ENCODE measurements at regions not wholly inside any gene's neighbourhood (a gene's known extent, or its start where the extent isn't known, plus 50 kb on each side); places are given as distances from the start of the nearest gene placed in this dataset.
A peak's percentile ranks its signal among the peaks of the same experiment; 100 is the strongest.
"Not testable (repeated sequence)": the region's sequence is repeated elsewhere in the genome, so short reads cannot be mapped to it uniquely, and the experiment has no call there.

- H3K9me3 Mint-ChIP-seq; H3K36me3 Mint-ChIP-seq; H3K4me3 Mint-ChIP-seq; H3K4me3 ChIP-seq (ENCODE audit: low read length); POLR2A ChIA-PET; H3K9me3 ChIP-seq (ENCODE audit: low read length); H3K27me3 Mint-ChIP-seq; H3K36me3 ChIP-seq (ENCODE audit: insufficient read depth, low read length); H3K27ac ChIP-seq (ENCODE audit: low read depth, low read length); DNase-seq; CTCF ChIA-PET; H3K27me3 ChIP-seq (ENCODE audit: insufficient read depth, low read length, poor library complexity, severe bottlenecking): not testable (repeated sequence)
- H3K4me1 Mint-ChIP-seq: peaks cover 8 to 46% (median 22%) of the 10 kb centered on the region in 3 donors
- H3K27ac Mint-ChIP-seq: peak overlapping the region in 1 of 8 donors; percentile 57
- peaks cover 11% of the 10 kb centered on the region for H3K4me1 ChIP-seq (ENCODE audit: insufficient read depth, low read length)
These were observed 982.4 kb upstream of the DEFB115 start for GRCh38 chr20:30275073-30275472.

- H3K27ac ChIP-seq (ENCODE audit: low read depth, low read length): no peak overlapping the region
- ChIA-PET POLR2A (no interaction called here), CTCF (no interaction called here)
- H3K27me3 ChIP-seq (ENCODE audit: insufficient read depth, low read length, poor library complexity, severe bottlenecking): no peaks in the 10 kb centered on the region
- H3K9me3 ChIP-seq (ENCODE audit: low read length): no peaks in the 10 kb centered on the region
- Mint-ChIP-seq H3K36me3 (peaks cover 0 to 3% (median 0%) of the 10 kb centered on the region in 3 donors), H3K4me1 (peaks cover 18 to 65% (median 25%) of the 10 kb centered on the region in 3 donors), H3K4me3 (no peak overlapping the region), H3K27me3 (no peaks in the 10 kb centered on the region), H3K9me3 (peaks cover 0 to 10% (median 3%) of the 10 kb centered on the region in 5 donors), H3K27ac (peak overlapping the region in 2 of 8 donors; percentile 10 to 63)
- H3K36me3 ChIP-seq (ENCODE audit: insufficient read depth, low read length): no peaks in the 10 kb centered on the region
- no peak for DNase-seq
- peaks cover 22% of the 10 kb centered on the region for H3K4me1 ChIP-seq (ENCODE audit: insufficient read depth, low read length)
- H3K4me3 ChIP-seq (ENCODE audit: low read length): no peak overlapping the region
These were observed 975.8 kb upstream of the DEFB115 start for GRCh38 chr20:30281584-30282197.

GRCh38 chr20:30283476-30284280 lies 973.8 kb upstream of the DEFB115 start:
- H3K27ac Mint-ChIP-seq: peak overlapping the region in 5 of 8 donors; percentile 71 to 88 (median 85)
- H3K4me3 Mint-ChIP-seq: peak overlapping the region in 6 of 7 donors; percentile 71 to 91 (median 86)
- H3K4me3 ChIP-seq (ENCODE audit: low read length): peak overlapping the region; percentile 60
- CTCF ChIA-PET; H3K36me3 Mint-ChIP-seq; H3K36me3 ChIP-seq (ENCODE audit: insufficient read depth, low read length); H3K9me3 Mint-ChIP-seq; H3K27me3 Mint-ChIP-seq; H3K9me3 ChIP-seq (ENCODE audit: low read length); H3K27me3 ChIP-seq (ENCODE audit: insufficient read depth, low read length, poor library complexity, severe bottlenecking); POLR2A ChIA-PET: not testable (repeated sequence)
- peaks cover 12 to 55% (median 20%) of the 10 kb centered on the region in 3 donors for H3K4me1 Mint-ChIP-seq
- peak; percentile 63 to 93 (median 75) for DNase-seq
- peak overlapping the region; percentile 24 for H3K27ac ChIP-seq (ENCODE audit: low read depth, low read length)
- peaks cover 11% of the 10 kb centered on the region for H3K4me1 ChIP-seq (ENCODE audit: insufficient read depth, low read length)

GRCh38 chr20:30284281-30284905 lies 973.1 kb upstream of the DEFB115 start:
- POLR2A ChIA-PET: no interaction called here
- Histone ChIP-seq H3K4me3 (ENCODE audit: low read length) (peak overlapping the region; percentile 60), H3K4me1 (ENCODE audit: insufficient read depth, low read length) (peaks cover 11% of the 10 kb centered on the region), H3K27me3 (ENCODE audit: insufficient read depth, low read length, poor library complexity, severe bottlenecking) (no peaks in the 10 kb centered on the region), H3K27ac (ENCODE audit: low read depth, low read length) (no peak overlapping the region), H3K9me3 (ENCODE audit: low read length) (no peaks in the 10 kb centered on the region), H3K36me3 (ENCODE audit: insufficient read depth, low read length) (no peaks in the 10 kb centered on the region)
- H3K4me1 Mint-ChIP-seq: peaks cover 17 to 56% (median 26%) of the 10 kb centered on the region in 3 donors
- peak in 1 of 5 donors; percentile 51 for DNase-seq
- no peaks in the 10 kb centered on the region for H3K27me3 Mint-ChIP-seq
- H3K27ac Mint-ChIP-seq: peak overlapping the region in 5 of 8 donors; percentile 71 to 85 (median 77)
- CTCF ChIA-PET: no interaction called here
- peak overlapping the region in 6 of 7 donors; percentile 71 to 91 (median 86) for H3K4me3 Mint-ChIP-seq
- H3K36me3 Mint-ChIP-seq: peaks cover 0 to 3% (median 0%) of the 10 kb centered on the region in 3 donors
- H3K9me3 Mint-ChIP-seq: peaks cover 0 to 12% (median 3%) of the 10 kb centered on the region in 5 donors

GRCh38 chr20:30285677-30286076 lies 971.8 kb upstream of the DEFB115 start:
- Mint-ChIP-seq H3K36me3 (peaks cover 0 to 3% (median 0%) of the 10 kb centered on the region in 3 donors), H3K4me1 (peaks cover 20 to 60% (median 28%) of the 10 kb centered on the region in 3 donors), H3K27ac (peak overlapping the region in 4 of 8 donors; percentile 21 to 83 (median 60)), H3K9me3 (peaks cover 0 to 11% (median 3%) of the 10 kb centered on the region in 5 donors), H3K27me3 (no peaks in the 10 kb centered on the region), H3K4me3 (peak overlapping the region in 1 of 7 donors; percentile 31)
- Histone ChIP-seq H3K27me3 (ENCODE audit: insufficient read depth, low read length, poor library complexity, severe bottlenecking) (no peaks in the 10 kb centered on the region), H3K36me3 (ENCODE audit: insufficient read depth, low read length) (no peaks in the 10 kb centered on the region), H3K4me1 (ENCODE audit: insufficient read depth, low read length) (peaks cover 11% of the 10 kb centered on the region), H3K4me3 (ENCODE audit: low read length) (no peak overlapping the region), H3K27ac (ENCODE audit: low read depth, low read length) (no peak overlapping the region), H3K9me3 (ENCODE audit: low read length) (no peaks in the 10 kb centered on the region)
- DNase-seq: no peak
- ChIA-PET POLR2A (no interaction called here), CTCF (no interaction called here)

- Histone ChIP-seq H3K4me1 (ENCODE audit: insufficient read depth, low read length) (peaks cover 11% of the 10 kb centered on the region), H3K27ac (ENCODE audit: low read depth, low read length) (no peak overlapping the region), H3K27me3 (ENCODE audit: insufficient read depth, low read length, poor library complexity, severe bottlenecking) (no peaks in the 10 kb centered on the region), H3K36me3 (ENCODE audit: insufficient read depth, low read length) (no peaks in the 10 kb centered on the region), H3K9me3 (ENCODE audit: low read length) (no peaks in the 10 kb centered on the region), H3K4me3 (ENCODE audit: low read length) (no peak overlapping the region)
- peaks cover 22 to 64% (median 31%) of the 10 kb centered on the region in 3 donors for H3K4me1 Mint-ChIP-seq
- no peak for DNase-seq
- peaks cover 0 to 13% (median 5%) of the 10 kb centered on the region in 5 donors for H3K9me3 Mint-ChIP-seq
- peak overlapping the region in 3 of 7 donors; percentile 30 to 67 (median 49) for H3K4me3 Mint-ChIP-seq
- no peaks in the 10 kb centered on the region for H3K27me3 Mint-ChIP-seq
- ChIA-PET CTCF (no interaction called here), POLR2A (no interaction called here)
- H3K36me3 Mint-ChIP-seq: peaks cover 0 to 3% (median 0%) of the 10 kb centered on the region in 3 donors
- peak overlapping the region in 2 of 8 donors; percentile 11 to 83 for H3K27ac Mint-ChIP-seq
These were observed 971.3 kb upstream of the DEFB115 start for GRCh38 chr20:30286157-30286556.

- H3K9me3 Mint-ChIP-seq: peaks cover 0 to 18% (median 5%) of the 10 kb centered on the region in 5 donors
- H3K36me3 Mint-ChIP-seq; CTCF ChIA-PET; H3K4me3 ChIP-seq (ENCODE audit: low read length); H3K27me3 ChIP-seq (ENCODE audit: insufficient read depth, low read length, poor library complexity, severe bottlenecking); POLR2A ChIA-PET; H3K27ac ChIP-seq (ENCODE audit: low read depth, low read length); H3K9me3 ChIP-seq (ENCODE audit: low read length); DNase-seq; H3K27me3 Mint-ChIP-seq; H3K36me3 ChIP-seq (ENCODE audit: insufficient read depth, low read length): not testable (repeated sequence)
- peaks cover 11% of the 10 kb centered on the region for H3K4me1 ChIP-seq (ENCODE audit: insufficient read depth, low read length)
- peak overlapping the region in 1 of 7 donors; percentile 40 for H3K4me3 Mint-ChIP-seq
- peak overlapping the region in 3 of 8 donors; percentile 36 to 85 (median 57) for H3K27ac Mint-ChIP-seq
- H3K4me1 Mint-ChIP-seq: peaks cover 22 to 61% (median 27%) of the 10 kb centered on the region in 3 donors
These were observed 970.0 kb upstream of the DEFB115 start for GRCh38 chr20:30287459-30287858.

GRCh38 chr20:30288346-30288745 lies 969.1 kb upstream of the DEFB115 start:
- Histone ChIP-seq H3K4me1 (ENCODE audit: insufficient read depth, low read length) (peaks cover 6% of the 10 kb centered on the region), H3K9me3 (ENCODE audit: low read length) (no peaks in the 10 kb centered on the region), H3K27ac (ENCODE audit: low read depth, low read length) (no peak overlapping the region), H3K27me3 (ENCODE audit: insufficient read depth, low read length, poor library complexity, severe bottlenecking) (no peaks in the 10 kb centered on the region), H3K4me3 (ENCODE audit: low read length) (no peak overlapping the region), H3K36me3 (ENCODE audit: insufficient read depth, low read length) (no peaks in the 10 kb centered on the region)
- Mint-ChIP-seq H3K27me3 (no peaks in the 10 kb centered on the region), H3K27ac (peak overlapping the region in 6 of 8 donors; percentile 57 to 99 (median 96)), H3K9me3 (peaks cover 0 to 18% (median 5%) of the 10 kb centered on the region in 5 donors), H3K4me3 (peak overlapping the region in 2 of 7 donors; percentile 91), H3K4me1 (peaks cover 17 to 53% (median 22%) of the 10 kb centered on the region in 3 donors), H3K36me3 (peaks cover 0 to 3% (median 0%) of the 10 kb centered on the region in 3 donors)
- ChIA-PET POLR2A (no interaction called here), CTCF (no interaction called here)
- DNase-seq: no peak

Measured in CD8-positive, alpha-beta memory T cell (primary cell).